ENCODE measurements at regions not wholly inside any gene's neighbourhood (a gene's known extent, or its start where the extent isn't known, plus 50 kb on each side); places are given as distances from the start of the nearest gene placed in this dataset.
"Not testable (repeated sequence)": the region's sequence is repeated elsewhere in the genome, so short reads cannot be mapped to it uniquely, and the experiment has no call there.

- no peak for DNase-seq (ENCODE audit: low spot score)
Observed at GRCh38 chr5:24264547-24264946, 380.2 kb downstream of the CDH10 start.

- DNase-seq (ENCODE audit: low spot score): no peak
Observed at GRCh38 chr5:24265306-24265705, 379.5 kb downstream of the CDH10 start.

- no peak for DNase-seq (ENCODE audit: low spot score)
Observed at GRCh38 chr5:24268482-24269056, 376.2 kb downstream of the CDH10 start.

GRCh38 chr5:24271702-24272118, 373.1 kb downstream of the CDH10 start:
- DNase-seq (ENCODE audit: low spot score): not testable (repeated sequence)

- DNase-seq (ENCODE audit: low spot score): no peak
Observed at GRCh38 chr5:24272741-24273140, 372.0 kb downstream of the CDH10 start.

GRCh38 chr5:24280215-24280614, 364.6 kb downstream of the CDH10 start:
- DNase-seq (ENCODE audit: low spot score): no peak

GRCh38 chr5:24281818-24282217, 363.0 kb downstream of the CDH10 start:
- no peak for DNase-seq (ENCODE audit: low spot score)

- DNase-seq (ENCODE audit: low spot score): no peak
Observed at GRCh38 chr5:24289582-24290335, 355.0 kb downstream of the CDH10 start.

- no peak for DNase-seq (ENCODE audit: low spot score)
Observed at GRCh38 chr5:24290536-24290935, 354.2 kb downstream of the CDH10 start.

- no peak for DNase-seq (ENCODE audit: low spot score)
Observed at GRCh38 chr5:24291916-24292315, 352.9 kb downstream of the CDH10 start.

- no peak for DNase-seq (ENCODE audit: low spot score)
Observed at GRCh38 chr5:24294333-24294732, 350.4 kb downstream of the CDH10 start.

GRCh38 chr5:24314106-24314505, 330.7 kb downstream of the CDH10 start:
- no peak for DNase-seq (ENCODE audit: low spot score)

- DNase-seq (ENCODE audit: low spot score): no peak
Observed at GRCh38 chr5:24320643-24321042, 324.1 kb downstream of the CDH10 start.

- no peak for DNase-seq (ENCODE audit: low spot score)
Observed at GRCh38 chr5:24325306-24325832, 319.4 kb downstream of the CDH10 start.

GRCh38 chr5:24331531-24331930, 313.2 kb downstream of the CDH10 start:
- no peak for DNase-seq (ENCODE audit: low spot score)

GRCh38 chr5:24347158-24347557, 297.6 kb downstream of the CDH10 start:
- no peak for DNase-seq (ENCODE audit: low spot score)

- DNase-seq (ENCODE audit: low spot score): no peak
Observed at GRCh38 chr5:24351285-24351684, 293.5 kb downstream of the CDH10 start.

- no peak for DNase-seq (ENCODE audit: low spot score)
Observed at GRCh38 chr5:24353016-24353415, 291.8 kb downstream of the CDH10 start.

GRCh38 chr5:24353611-24354010, 291.2 kb downstream of the CDH10 start:
- DNase-seq (ENCODE audit: low spot score): no peak

GRCh38 chr5:24363789-24364481, 280.8 kb downstream of the CDH10 start:
- DNase-seq (ENCODE audit: low spot score): no peak

- DNase-seq (ENCODE audit: low spot score): no peak
Observed at GRCh38 chr5:24364711-24365110, 280.1 kb downstream of the CDH10 start.

GRCh38 chr5:24365406-24365805, 279.4 kb downstream of the CDH10 start:
- DNase-seq (ENCODE audit: low spot score): no peak

- DNase-seq (ENCODE audit: low spot score): no peak
Observed at GRCh38 chr5:24367216-24367615, 277.6 kb downstream of the CDH10 start.
